H1 (cell line): ENCODE measurements at regions not wholly inside any gene's neighbourhood (a gene's known extent, or its start where the extent isn't known, plus 50 kb on each side); places are given as distances from the start of the nearest gene placed in this dataset.

Source experiments
- ATF3 ChIP-seq: IDR thresholded peaks from 2 replicates; pipeline ENCODE4 v1.6.1; 2011; ENCODE audit warnings: low read depth, mild to moderate bottlenecking, low read length; ENCODE audit not compliant: insufficient read depth
- BACH1 ChIP-seq: IDR thresholded peaks from 2 replicates; pipeline ENCODE4 v1.6.1; 2012; ENCODE audit warnings: low read length, improper control_type of control experiment
- BCL11A ChIP-seq, 2 experiments: IDR thresholded peaks; one replicate each; pipeline ENCODE4 v1.6.1; 2011; ENCODE audit warnings: low read depth in 2 of 2, low read length in 2 of 2, mild to moderate bottlenecking in 2 of 2
- CHD7 ChIP-seq: fragments of 300-600 bp; sonication (generic); IDR thresholded peaks from 2 replicates; pipeline ENCODE4 v1.7.1; 2012; ENCODE audit warnings: low read length, moderate library complexity, mild to moderate bottlenecking, inconsistent platforms; ENCODE audit not compliant: insufficient replicate concordance
- HDAC2 ChIP-seq, 2 experiments: fragments of 300-600 bp in 1 of 2; sonication (generic) in 1 of 2; IDR thresholded peaks; 2 replicates each; pipeline ENCODE4 v1.6.1; 2011 to 2012; ENCODE audit warnings: low read depth in 2 of 2, low read length in 2 of 2, mild to moderate bottlenecking in 2 of 2, moderate library complexity in 2 of 2, borderline replicate concordance in 1 of 2, inconsistent platforms in 1 of 2
- JUND ChIP-seq: IDR thresholded peaks from 2 replicates; pipeline ENCODE4 v1.6.1; 2011; ENCODE audit warnings: mild to moderate bottlenecking, improper control_type of control experiment, low read length
- NRF1 ChIP-seq: IDR thresholded peaks from 2 replicates; pipeline ENCODE4 v1.6.1; 2011; ENCODE audit warnings: mild to moderate bottlenecking, low read depth, low read length, improper control_type of control experiment
- POU5F1 ChIP-seq: IDR thresholded peaks from 2 replicates; pipeline ENCODE4 v1.6.1; 2011; ENCODE audit warnings: low read depth, mild to moderate bottlenecking, low read length, moderate library complexity
- RAD21 ChIP-seq, 2 experiments: IDR thresholded peaks in 1 of 2; conservative IDR thresholded peaks in 1 of 2; 2 replicates each; pipeline ENCODE4 v1.6.1; 2011; ENCODE audit warnings: low read depth in 2 of 2, low read length in 2 of 2, improper control_type of control experiment in 1 of 2, inconsistent platforms in 1 of 2, mild to moderate bottlenecking in 1 of 2, moderate library complexity in 1 of 2
- SAP30 ChIP-seq: fragments of 300-600 bp; sonication (generic); IDR thresholded peaks from 2 replicates; pipeline ENCODE4 v1.7.1; 2012; ENCODE audit warnings: low read length, moderate library complexity, mild to moderate bottlenecking, inconsistent platforms; ENCODE audit not compliant: insufficient read depth, insufficient replicate concordance
- SIRT6 ChIP-seq: IDR thresholded peaks from one replicate; pipeline ENCODE4 v1.7.1; 2012; ENCODE audit warnings: low read length, inconsistent platforms

- no peak for TF ChIP-seq CHD7
- TF ChIP-seq ATF3 = no peak
- no peak for TF ChIP-seq BACH1
- no peak for TF ChIP-seq SAP30
- TF ChIP-seq POU5F1 = no peak
- TF ChIP-seq RAD21 (IDR thresholded peaks at IDR 0.05 in 1 of 2, conservative IDR thresholded peaks at IDR 0.05 in 1 of 2; ENCODE audit: low read depth in 2 of 2, low read length in 2 of 2) = no peak
- no peak for TF ChIP-seq NRF1
- no peak for TF ChIP-seq JUND
- no peak for TF ChIP-seq HDAC2 (IDR thresholded peaks at IDR 0.05; ENCODE audit: borderline replicate concordance in 1 of 2, low read depth in 2 of 2, low read length in 2 of 2)
- no peak for TF ChIP-seq BCL11A (IDR thresholded peaks at IDR 0.05; ENCODE audit: low read depth in 2 of 2, low read length in 2 of 2)
- TF ChIP-seq SIRT6 = no peak
These were observed 229.2 kb upstream of the HSF2 start (continued) for GRCh38 chr6:122170274-122170673.
